Thoracic aorta (tissue), 2 donors: ENCODE measurements at regions not wholly inside any gene's neighbourhood (a gene's known extent, or its start where the extent isn't known, plus 50 kb on each side); places are given as distances from the start of the nearest gene placed in this dataset.

Experiments
- ATAC-seq: fragments of 150-250 bp; one replicate; pipeline ENCODE4 v1.8.0; 2017; ENCODE audit warnings: low read depth; ENCODE audit not compliant: insufficient number of reproducible peaks, low FRiP score
- DNase-seq: peaks from one replicate; pipeline ENCODE4 v3.0.0-alpha.2; 2020; ENCODE audit warnings: low spot score
- H3K27ac ChIP-seq, 2 donors: fragments of 200-600 bp; sonication (generic); 1 replicate in 1 of 2; 2 replicates in 1 of 2; pipeline ENCODE4 v1.5.1; 2016; ENCODE audit warnings: mild to moderate bottlenecking in 2 of 2, moderate library complexity in 2 of 2
- H3K27me3 ChIP-seq: fragments of 200-600 bp; sonication (generic); replicated peaks from 2 replicates; pipeline ENCODE4 v1.6.0; 2016; ENCODE audit warnings: mild to moderate bottlenecking; ENCODE audit not compliant: insufficient read depth
- H3K36me3 ChIP-seq: fragments of 200-600 bp; sonication (generic); one replicate; pipeline ENCODE4 v1.5.1; 2016
- H3K4me1 ChIP-seq, 2 donors: fragments of 200-600 bp; sonication (generic); 1 replicate in 1 of 2; 2 replicates in 1 of 2; pipeline versions ENCODE4 v1.5.1 to v1.6.0; 2016; ENCODE audit warnings: low read depth in 2 of 2, mild to moderate bottlenecking in 1 of 2; ENCODE audit not compliant: control insufficient read depth in 1 of 2
- H3K4me3 ChIP-seq: fragments of 200-600 bp; sonication (generic); 2 replicates; pipeline ENCODE4 v1.5.1; 2016; ENCODE audit warnings: mild to moderate bottlenecking
- H3K9me3 ChIP-seq: fragments of 200-600 bp; sonication (generic); 2 replicates; pipeline ENCODE4 v1.5.1; 2016
- CTCF ChIP-seq: fragments of 200-600 bp; sonication (generic); IDR thresholded peaks from one replicate; pipeline ENCODE4 v1.5.1; 2019; ENCODE audit warnings: antibody characterized with exemption

- no peaks in the 10 kb centered on the region for H3K27me3 ChIP-seq
- no peaks in the 10 kb centered on the region for H3K4me1 ChIP-seq
- ATAC-seq: no peak
- no peak overlapping the region for H3K27ac ChIP-seq
- H3K4me3 ChIP-seq: no peak overlapping the region
- H3K36me3 ChIP-seq: no peaks in the 10 kb centered on the region
- no peak for DNase-seq
- H3K9me3 ChIP-seq: peaks cover 4% of the 10 kb centered on the region
- TF ChIP-seq CTCF: no peak
Observed at GRCh38 chr9:89862316-89862715, 257.5 kb downstream of the GADD45G start.

GRCh38 chr9:89863141-89863540 lies 258.3 kb downstream of the GADD45G start:
- Histone ChIP-seq H3K27me3 (no peaks in the 10 kb centered on the region), H3K9me3 (peaks cover 3% of the 10 kb centered on the region), H3K4me3 (no peak overlapping the region), H3K27ac (no peak overlapping the region), H3K36me3 (no peaks in the 10 kb centered on the region), H3K4me1 (no peaks in the 10 kb centered on the region)
- no peak for TF ChIP-seq CTCF
- DNase-seq: no peak
- ATAC-seq: no peak

GRCh38 chr9:89863837-89864236 lies 259.0 kb downstream of the GADD45G start:
- no peak for DNase-seq
- no peaks in the 10 kb centered on the region for H3K36me3 ChIP-seq
- H3K27me3 ChIP-seq: no peaks in the 10 kb centered on the region
- ATAC-seq: no peak
- no peaks in the 10 kb centered on the region for H3K4me1 ChIP-seq
- TF ChIP-seq CTCF: no peak
- H3K4me3 ChIP-seq: no peak overlapping the region
- H3K9me3 ChIP-seq: no peaks in the 10 kb centered on the region
- H3K27ac ChIP-seq: no peak overlapping the region

GRCh38 chr9:89864257-89864656 lies 259.4 kb downstream of the GADD45G start:
- ATAC-seq: no peak
- H3K27me3 ChIP-seq: no peaks in the 10 kb centered on the region
- no peak for TF ChIP-seq CTCF

GRCh38 chr9:89864731-89865130 lies 259.9 kb downstream of the GADD45G start:
- ATAC-seq: no peak
- Histone ChIP-seq H3K27me3 (no peaks in the 10 kb centered on the region), H3K36me3 (no peaks in the 10 kb centered on the region), H3K4me1 (no peaks in the 10 kb centered on the region), H3K4me3 (no peak overlapping the region), H3K9me3 (no peaks in the 10 kb centered on the region), H3K27ac (no peak overlapping the region)
- TF ChIP-seq CTCF: no peak
- no peak for DNase-seq

More at GRCh38 chr9:89864257-89864656, 259.4 kb downstream of the GADD45G start:
- Histone ChIP-seq H3K4me1 (no peaks in the 10 kb centered on the region), H3K36me3 (no peaks in the 10 kb centered on the region), H3K4me3 (no peak overlapping the region), H3K27ac (no peak overlapping the region), H3K9me3 (no peaks in the 10 kb centered on the region)
- no peak for DNase-seq
